ENCODE measurements at regions not wholly inside any gene's neighbourhood (a gene's known extent, or its start where the extent isn't known, plus 50 kb on each side); places are given as distances from the start of the nearest gene placed in this dataset.
"Not testable (repeated sequence)": the region's sequence is repeated elsewhere in the genome, so short reads cannot be mapped to it uniquely, and the experiment has no call there.

- DNase-seq (ENCODE audit: low read depth) = no peak
- H3K4me3 ChIP-seq (ENCODE audit: low read depth, low read length) = no peak overlapping the region
- no peak for TF ChIP-seq CTCF (IDR thresholded peaks at IDR 0.05; ENCODE audit: low read depth, low read length, missing control alignments)
These were observed 455.1 kb upstream of the RGMB start for GRCh38 chr5:98318386-98318785.

DNA sequence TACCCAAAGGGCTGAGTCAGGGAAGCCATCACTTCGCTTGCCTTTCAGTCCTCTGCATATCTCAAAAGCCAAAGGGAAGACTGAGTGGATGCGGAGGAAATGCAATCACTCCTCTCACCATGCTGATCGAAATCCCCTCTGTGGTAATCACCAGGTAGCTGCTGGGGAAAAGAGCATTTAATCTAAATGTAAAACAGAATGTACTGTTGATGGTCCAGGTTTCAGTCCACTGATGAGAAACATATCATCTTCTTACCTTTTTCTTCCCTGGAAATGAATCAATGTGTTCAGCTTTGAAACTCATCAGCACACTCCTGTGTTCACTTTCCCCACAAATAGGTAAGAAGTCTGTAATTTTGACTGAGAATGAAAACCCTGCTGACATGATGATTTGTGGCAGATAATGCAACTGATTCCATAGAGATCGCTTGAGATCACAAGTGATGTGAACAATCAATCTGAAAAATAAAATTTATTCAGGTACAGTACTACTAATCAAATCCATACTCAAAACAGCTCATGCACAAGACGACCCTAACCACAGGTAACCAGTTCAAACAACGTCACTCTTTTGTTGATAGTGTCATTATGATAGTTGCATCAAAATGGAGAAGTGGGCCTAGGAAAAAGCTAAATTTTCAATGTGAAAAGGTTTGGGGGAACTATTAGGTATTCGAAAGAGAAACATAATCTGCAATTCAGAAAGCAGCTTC lies 454.0 kb upstream of the RGMB start:
- DNase-seq (ENCODE audit: low read depth) = no peak
- no peak overlapping the region for H3K4me3 ChIP-seq (ENCODE audit: low read depth, low read length)
- TF ChIP-seq CTCF (IDR thresholded peaks at IDR 0.05; ENCODE audit: low read depth, low read length, missing control alignments) = no peak

- no peak for TF ChIP-seq CTCF (IDR thresholded peaks at IDR 0.05; ENCODE audit: low read depth, low read length, missing control alignments)
- no peak for DNase-seq (ENCODE audit: low read depth)
- H3K4me3 ChIP-seq (ENCODE audit: low read depth, low read length) = no peak overlapping the region
These were observed 453.1 kb upstream of the RGMB start for GRCh38 chr5:98320343-98320742.

DNA sequence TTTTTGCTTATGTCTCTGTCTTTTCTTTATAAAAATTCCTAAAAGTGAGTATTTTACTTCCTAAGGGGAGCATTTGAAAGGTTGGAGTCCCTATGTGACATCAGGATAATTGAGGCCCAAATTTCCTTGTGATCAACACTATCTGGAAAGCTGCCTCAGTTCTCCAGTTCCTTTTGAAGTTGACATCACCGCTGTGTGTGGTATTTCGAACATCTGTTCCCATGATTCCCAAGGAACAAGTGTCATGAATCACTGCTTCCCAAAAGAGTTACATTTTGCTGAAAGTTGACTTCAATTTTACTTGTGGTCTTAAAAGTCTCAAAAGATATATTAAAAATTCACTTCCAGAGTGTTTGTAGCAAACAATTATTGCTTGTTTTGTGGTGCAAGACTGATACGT lies 452.1 kb upstream of the RGMB start:
- no peak overlapping the region for H3K4me3 ChIP-seq (ENCODE audit: low read depth, low read length)
- no peak for DNase-seq (ENCODE audit: low read depth)
- TF ChIP-seq CTCF (IDR thresholded peaks at IDR 0.05; ENCODE audit: low read depth, low read length, missing control alignments) = no peak

GRCh38 chr5:98325187-98325586 lies 448.3 kb upstream of the RGMB start:
- H3K4me3 ChIP-seq (ENCODE audit: low read depth, low read length) = not testable (repeated sequence)

GRCh38 chr5:98328015-98328414 lies 445.4 kb upstream of the RGMB start:
- no peak for DNase-seq (ENCODE audit: low read depth)
- TF ChIP-seq CTCF (IDR thresholded peaks at IDR 0.05; ENCODE audit: low read depth, low read length, missing control alignments) = no peak
- no peak overlapping the region for H3K4me3 ChIP-seq (ENCODE audit: low read depth, low read length)

More at GRCh38 chr5:98325187-98325586, 448.3 kb upstream of the RGMB start:
- not testable (repeated sequence) for DNase-seq (ENCODE audit: low read depth)

GRCh38 chr5:98330871-98331270 lies 442.6 kb upstream of the RGMB start:
- no peak for DNase-seq (ENCODE audit: low read depth)
- no peak overlapping the region for H3K4me3 ChIP-seq (ENCODE audit: low read depth, low read length)
- TF ChIP-seq CTCF (IDR thresholded peaks at IDR 0.05; ENCODE audit: low read depth, low read length, missing control alignments) = no peak

Data from GM12864 (cell line).